IMR-90 (cell line): ENCODE measurements at regions not wholly inside any gene's neighbourhood (a gene's known extent, or its start where the extent isn't known, plus 50 kb on each side); places are given as distances from the start of the nearest gene placed in this dataset.

Experiments
- ATAC-seq: fragments of 200-7000 bp; cut with Tn5 transposase; 2 replicates; pipeline ENCODE4 v1.9.1; 2020; ENCODE audit warnings: low read depth, mild to moderate bottlenecking, moderate library complexity
- BruUV-seq: library from RNA; stranded (reverse); fragments of 400-500 nt; replicated peaks from 2 replicates; lab custom pipeline; 2021; lab: Mats Ljungman, UMichigan
- CTCF ChIA-PET: fragments of 300-600 bp; formaldehyde crosslinking; extraction: SDS; loops from one replicate; lab custom pipeline; 2021; ENCODE audit warnings: antibody characterized with exemption; lab: Yijun Ruan, JAX
- POLR2A ChIA-PET: fragments of 300-600 bp; sonication (Branson Sonifier 250); formaldehyde crosslinking; loops from one replicate; lab custom pipeline; 2022; ENCODE audit warnings: antibody characterized with exemption; ENCODE audit not compliant: unreplicated experiment; lab: Charles Lee
- DNase-seq: peaks from one replicate; pipeline ENCODE4 v3.0.0; 2013
- H2AFZ ChIP-seq: replicated peaks from 2 replicates; pipeline ENCODE3; 2013; ENCODE audit warnings: low read length, mild to moderate bottlenecking; ENCODE audit not compliant: poor library complexity
- H2AK5ac ChIP-seq: 2 replicates; pipeline ENCODE4 v1.6.1; 2013; ENCODE audit warnings: low read depth, low read length, inconsistent platforms
- H2AK9ac ChIP-seq: replicated peaks from 2 replicates; pipeline ENCODE3; 2013; ENCODE audit warnings: mild to moderate bottlenecking, low read depth, low read length, moderate library complexity; ENCODE audit not compliant: poor library complexity
- H2BK120ac ChIP-seq: 2 replicates; pipeline ENCODE4 v1.6.1; 2013; ENCODE audit warnings: low read depth, low read length, inconsistent platforms
- H2BK15ac ChIP-seq: 3 replicates; pipeline ENCODE4 v1.6.1; 2013; ENCODE audit warnings: low read depth, low read length, inconsistent platforms
- H2BK20ac ChIP-seq: 2 replicates; pipeline ENCODE4 v1.6.1; 2013; ENCODE audit warnings: low read depth, mild to moderate bottlenecking, inconsistent platforms, low read length, moderate library complexity
- H2BK5ac ChIP-seq: 2 replicates; pipeline ENCODE4 v1.6.1; 2013; ENCODE audit warnings: mild to moderate bottlenecking, low read depth, low read length, inconsistent platforms; ENCODE audit not compliant: poor library complexity, severe bottlenecking
- H3K14ac ChIP-seq: replicated peaks from 2 replicates; pipeline ENCODE4 v1.6.1; 2013; ENCODE audit warnings: low read depth, low read length, inconsistent platforms
- H3K18ac ChIP-seq: 2 replicates; pipeline ENCODE4 v1.6.1; 2013; ENCODE audit warnings: low read depth, low read length, control low read depth
- H3K23ac ChIP-seq: 2 replicates; pipeline ENCODE4 v1.6.1; 2013; ENCODE audit warnings: low read depth, low read length, inconsistent platforms
- H3K27ac ChIP-seq: 2 replicates; pipeline ENCODE4 v1.5.1; 2013; ENCODE audit warnings: mild to moderate bottlenecking, control low read depth, low read length; ENCODE audit not compliant: insufficient read depth
- H3K27me3 ChIP-seq: 2 replicates; pipeline ENCODE4 v1.6.1; 2013; ENCODE audit warnings: low read length; ENCODE audit not compliant: control insufficient read depth, insufficient read depth
- H3K36me3 ChIP-seq: 2 replicates; pipeline ENCODE4 v1.6.1; 2013; ENCODE audit warnings: low read length, mixed read lengths; ENCODE audit not compliant: control insufficient read depth, insufficient read depth
- H3K4ac ChIP-seq: 2 replicates; pipeline ENCODE4 v1.6.1; 2013; ENCODE audit warnings: low read depth, low read length, inconsistent platforms
- H3K4me1 ChIP-seq: 2 replicates; pipeline ENCODE4 v1.6.1; 2013; ENCODE audit warnings: low read length, mixed read lengths; ENCODE audit not compliant: control insufficient read depth, insufficient read depth
- H3K4me2 ChIP-seq: 2 replicates; pipeline ENCODE4 v1.6.1; 2013; ENCODE audit warnings: low read depth, mild to moderate bottlenecking, control low read depth, low read length, moderate library complexity
- H3K4me3 ChIP-seq: 2 replicates; pipeline ENCODE4 v1.5.1; 2013; ENCODE audit warnings: low read depth, mild to moderate bottlenecking, control low read depth, low read length, moderate library complexity; ENCODE audit not compliant: insufficient read depth
- H3K56ac ChIP-seq: 2 replicates; pipeline ENCODE4 v1.6.1; 2013; ENCODE audit warnings: low read length, inconsistent platforms; ENCODE audit not compliant: insufficient read depth; ENCODE audit errors: extremely low read depth
- H3K79me1 ChIP-seq, 2 experiments: 2 replicates each; pipeline ENCODE4 v1.6.1; 2013; ENCODE audit warnings: low read length in 2 of 2, inconsistent platforms in 1 of 2, low read depth in 1 of 2
- H3K9ac ChIP-seq: 2 replicates; pipeline ENCODE4 v1.6.1; 2013; ENCODE audit warnings: low read depth, low read length, control low read depth
- H3K9me1 ChIP-seq: 2 replicates; pipeline ENCODE4 v1.6.1; 2013; ENCODE audit warnings: low read length, inconsistent platforms; ENCODE audit not compliant: insufficient read depth
- H3K9me3 ChIP-seq: 2 replicates; pipeline ENCODE4 v1.6.1; 2013; ENCODE audit warnings: low read length; ENCODE audit not compliant: control insufficient read depth, insufficient read depth
- H4K20me1 ChIP-seq: 2 replicates; pipeline ENCODE4 v1.6.1; 2013; ENCODE audit warnings: low read length, inconsistent platforms; ENCODE audit not compliant: insufficient read depth
- H4K5ac ChIP-seq: 2 replicates; pipeline ENCODE4 v1.6.1; 2013; ENCODE audit warnings: mild to moderate bottlenecking, low read depth, low read length, control low read depth
- H4K8ac ChIP-seq, 2 experiments: 2 replicates each; pipeline ENCODE4 v1.6.1; 2013; ENCODE audit warnings: low read depth in 2 of 2, low read length in 2 of 2, control low read depth in 1 of 2, inconsistent platforms in 1 of 2
- H4K91ac ChIP-seq: 2 replicates; pipeline ENCODE4 v1.6.1; 2013; ENCODE audit warnings: low read depth, low read length, inconsistent platforms; ENCODE audit not compliant: insufficient read depth
- BHLHE40 ChIP-seq: fragments of 150-350 bp; IDR thresholded peaks from 2 replicates; pipeline ENCODE4 v1.6.1; 2016; ENCODE audit warnings: mild to moderate bottlenecking, low read depth, low read length
- CEBPB ChIP-seq: IDR thresholded peaks from 2 replicates; pipeline ENCODE4 v1.6.1; 2012; ENCODE audit warnings: low read depth, low read length, improper control_type of control experiment
- CHD1 ChIP-seq: IDR thresholded peaks from 2 replicates; pipeline ENCODE4 v1.6.1; 2012; ENCODE audit warnings: low read depth, low read length, improper control_type of control experiment
- CTCF ChIP-seq: conservative IDR thresholded peaks from 2 replicates; pipeline ENCODE4 v1.5.1; 2012; ENCODE audit warnings: mild to moderate bottlenecking, low read depth, low read length, improper control_type of control experiment
- ELK1 ChIP-seq: fragments of 150-350 bp; IDR thresholded peaks from 2 replicates; pipeline ENCODE4 v1.6.1; 2016; ENCODE audit warnings: low read depth, mild to moderate bottlenecking, low read length, moderate library complexity, borderline replicate concordance
- FOS ChIP-seq: fragments of 150-350 bp; IDR thresholded peaks from 2 replicates; pipeline ENCODE4 v1.6.1; 2016; ENCODE audit warnings: low read depth, low read length
- MAFK ChIP-seq: IDR thresholded peaks from 2 replicates; pipeline ENCODE4 v1.6.1; 2012; ENCODE audit warnings: low read depth, low read length, improper control_type of control experiment
- MAZ ChIP-seq: IDR thresholded peaks from 2 replicates; pipeline ENCODE4 v1.6.1; 2012; ENCODE audit warnings: low read depth, mild to moderate bottlenecking, low read length, improper control_type of control experiment, moderate library complexity, borderline replicate concordance
- MXI1 ChIP-seq: IDR thresholded peaks from 2 replicates; pipeline ENCODE4 v1.6.1; 2012; ENCODE audit warnings: low read depth, mild to moderate bottlenecking, low read length, moderate library complexity, borderline replicate concordance
- NFE2L2 ChIP-seq: fragments of 150-350 bp; IDR thresholded peaks from 2 replicates; pipeline ENCODE4 v1.6.1; 2016; ENCODE audit warnings: low read depth, mild to moderate bottlenecking, low read length
- POLR2A ChIP-seq: IDR thresholded peaks from 2 replicates; pipeline ENCODE4 v1.6.1; 2012; ENCODE audit warnings: mild to moderate bottlenecking, low read depth, low read length
- RFX5 ChIP-seq: IDR thresholded peaks from 2 replicates; pipeline ENCODE4 v1.8.0; 2012; ENCODE audit warnings: low read depth, mild to moderate bottlenecking, low read length, moderate library complexity
- SMC3 ChIP-seq: fragments of 150-350 bp; IDR thresholded peaks from 2 replicates; pipeline ENCODE4 v1.6.1; 2016; ENCODE audit warnings: low read depth, mild to moderate bottlenecking, antibody characterized with exemption, low read length, moderate library complexity
- USF2 ChIP-seq: fragments of 150-350 bp; IDR thresholded peaks from 2 replicates; pipeline ENCODE4 v1.6.1; 2017; ENCODE audit warnings: mild to moderate bottlenecking, antibody characterized with exemption, low read length, low read depth
- WGBS, 2 experiments: methylation state at CpG; one replicate each; pipeline versions ENCODE4 v1.1.5 to v1.1.7; 2013; ENCODE audit warnings: missing lambda C conversion rate in 2 of 2; ENCODE audit not compliant: insufficient read length in 1 of 2; ENCODE audit errors: extremely low coverage in 2 of 2; 5-methylcytosine and 5-hydroxymethylcytosine counted together
- dilution Hi-C: fragments of 300-500 bp; cut with HindIII; formaldehyde crosslinking; loops from one replicate; pipeline ENCODE4 v1.14.3; 2018; ENCODE audit warnings: low sequenced_read_pairs; ENCODE audit not compliant: unreplicated experiment
- in situ Hi-C: fragments of 300-500 bp; cut with MboI; formaldehyde crosslinking; loops from 3 replicates; pipeline ENCODE4 v1.14.3; 2019; ENCODE audit warnings: low sequenced_read_pairs, inconsistent platforms, mixed read lengths
- intact Hi-C: fragments of 100-400 bp; cut with micrococcal nuclease; formaldehyde crosslinking; loops from 2 replicates; pipeline ENCODE4 v1.10.0; 2022

- no peak overlapping the region for H4K91ac ChIP-seq
- H2AFZ ChIP-seq: no peak overlapping the region
- H3K9ac ChIP-seq: no peak overlapping the region
- no peak overlapping the region for H3K4ac ChIP-seq
- H3K4me1 ChIP-seq: no peaks in the 10 kb centered on the region
- H2AK9ac ChIP-seq: no peak overlapping the region
- H4K20me1 ChIP-seq: no peaks in the 10 kb centered on the region
- no peak for TF ChIP-seq CEBPB
- TF ChIP-seq MAFK: no peak
- no peak for TF ChIP-seq POLR2A
- TF ChIP-seq SMC3: no peak
- no peak for TF ChIP-seq MXI1
- no peak for TF ChIP-seq BHLHE40
- no peak for TF ChIP-seq CHD1
- TF ChIP-seq NFE2L2: no peak
- no peak for TF ChIP-seq ELK1
- no peak for TF ChIP-seq MAZ
- no peak for TF ChIP-seq USF2
- no peak for TF ChIP-seq FOS
- TF ChIP-seq RFX5: no peak
- TF ChIP-seq CTCF: no peak
- no peak overlapping the region for H2BK120ac ChIP-seq
- H3K14ac ChIP-seq: no peak overlapping the region
- DNase-seq (no peak), ATAC-seq (no peak)
- ChIA-PET POLR2A (no interaction called here), CTCF (no interaction called here)
- no peaks in the 10 kb centered on the region for H3K79me1 ChIP-seq
- H3K4me3 ChIP-seq: no peak overlapping the region
- dilution Hi-C loops (no loop called here), in situ Hi-C loops (no loop called here), intact Hi-C loops (loop anchor here (10.0 kb wide), 1 partner anchor 1739 kb away; no protein-coding TSS in a partner anchor)
- H2BK20ac ChIP-seq: no peak overlapping the region
- no peak overlapping the region for H3K27ac ChIP-seq
- no peak overlapping the region for H3K23ac ChIP-seq
- H2BK5ac ChIP-seq: no peak overlapping the region
- H4K5ac ChIP-seq: no peak overlapping the region
- no peak overlapping the region for H2BK15ac ChIP-seq
- H3K4me2 ChIP-seq: no peak overlapping the region
- no peak overlapping the region for H2AK5ac ChIP-seq
- H3K18ac ChIP-seq: no peak overlapping the region
- no peaks in the 10 kb centered on the region for H3K9me1 ChIP-seq
- H3K9me3 ChIP-seq: no peaks in the 10 kb centered on the region
- WGBS, 2 experiments: no CpG with 5 or more reads among the region's 2 CpGs
- H4K8ac ChIP-seq: no peak overlapping the region
- no peak overlapping the region for H3K56ac ChIP-seq
- no TSS peak for BruUV-seq
- H3K36me3 ChIP-seq: no peaks in the 10 kb centered on the region
- no peaks in the 10 kb centered on the region for H3K27me3 ChIP-seq
Measured at GRCh38 chr12:62003701-62004100, 256.5 kb upstream of the USP15 start.
